Glutamatergic neuron (in vitro differentiated cells): ENCODE measurements at regions not wholly inside any gene's neighbourhood (a gene's known extent, or its start where the extent isn't known, plus 50 kb on each side); places are given as distances from the start of the nearest gene placed in this dataset.

Experiments used
- DNase-seq: peaks from one replicate; pipeline ENCODE4 v3.0.0; 2022
- H3K27ac Mint-ChIP-seq: one replicate; pipeline ENCODE4 v1.8.0; 2020; ENCODE audit warnings: mild to moderate bottlenecking, mixed read lengths, inconsistent platforms; ENCODE audit not compliant: unreplicated experiment
- H3K27me3 Mint-ChIP-seq: one replicate; pipeline ENCODE4 v1.8.0; 2020; ENCODE audit warnings: mild to moderate bottlenecking, moderate library complexity, mixed read lengths, inconsistent platforms; ENCODE audit not compliant: unreplicated experiment
- H3K36me3 Mint-ChIP-seq: one replicate; pipeline ENCODE4 v1.8.0; 2020; ENCODE audit warnings: mild to moderate bottlenecking, mixed read lengths, inconsistent platforms; ENCODE audit not compliant: unreplicated experiment
- H3K4me1 Mint-ChIP-seq: one replicate; pipeline ENCODE4 v1.8.0; 2020; ENCODE audit warnings: mild to moderate bottlenecking, low read depth, mixed read lengths, inconsistent platforms; ENCODE audit not compliant: unreplicated experiment
- H3K4me3 Mint-ChIP-seq: one replicate; pipeline ENCODE4 v1.8.0; 2020; ENCODE audit warnings: mild to moderate bottlenecking, mixed read lengths, inconsistent platforms; ENCODE audit not compliant: unreplicated experiment
- H3K9me3 Mint-ChIP-seq: one replicate; pipeline ENCODE4 v1.8.0; 2020; ENCODE audit warnings: mild to moderate bottlenecking, moderate library complexity, mixed read lengths, inconsistent platforms; ENCODE audit not compliant: unreplicated experiment
- CTCF ChIP-seq: fragments of 200-600 bp; sonication (generic); IDR thresholded peaks from one replicate; pipeline ENCODE4 v1.5.0; 2021; ENCODE audit not compliant: partially characterized antibody, unreplicated experiment

GRCh38 chr21:31491617-31492016 is 147.6 kb upstream of the TIAM1 start:
- DNase-seq: no peak
- Mint-ChIP-seq H3K4me1 (peaks cover 10% of the 10 kb centered on the region), H3K36me3 (no peaks in the 10 kb centered on the region), H3K4me3 (no peak overlapping the region), H3K27me3 (peaks cover 4% of the 10 kb centered on the region), H3K9me3 (peaks cover 3% of the 10 kb centered on the region), H3K27ac (no peak overlapping the region)
- TF ChIP-seq CTCF: no peak

GRCh38 chr21:31490443-31490842 is 146.4 kb upstream of the TIAM1 start:
- no peak overlapping the region for H3K27ac Mint-ChIP-seq
- peaks cover 6% of the 10 kb centered on the region for H3K36me3 Mint-ChIP-seq
- H3K4me3 Mint-ChIP-seq: no peak overlapping the region

GRCh38 chr21:31489726-31490125 is 145.7 kb upstream of the TIAM1 start:
- no peak for DNase-seq
- Mint-ChIP-seq H3K36me3 (peaks cover 6% of the 10 kb centered on the region), H3K4me1 (peaks cover 10% of the 10 kb centered on the region), H3K9me3 (peaks cover 3% of the 10 kb centered on the region), H3K27me3 (peaks cover 2% of the 10 kb centered on the region), H3K4me3 (no peak overlapping the region), H3K27ac (no peak overlapping the region)
- TF ChIP-seq CTCF: no peak

More at GRCh38 chr21:31490443-31490842, 146.4 kb upstream of the TIAM1 start:
- Mint-ChIP-seq H3K9me3 (peaks cover 3% of the 10 kb centered on the region), H3K4me1 (peaks cover 10% of the 10 kb centered on the region), H3K27me3 (peaks cover 4% of the 10 kb centered on the region)
- DNase-seq: no peak
- no peak for TF ChIP-seq CTCF

- no peak for TF ChIP-seq CTCF
- peaks cover 6% of the 10 kb centered on the region for H3K36me3 Mint-ChIP-seq
- peaks cover 1% of the 10 kb centered on the region for H3K27me3 Mint-ChIP-seq
- no peak for DNase-seq
- peaks cover 3% of the 10 kb centered on the region for H3K9me3 Mint-ChIP-seq
- no peak overlapping the region for H3K4me3 Mint-ChIP-seq
- peaks cover 8% of the 10 kb centered on the region for H3K4me1 Mint-ChIP-seq
- no peak overlapping the region for H3K27ac Mint-ChIP-seq
Observed at GRCh38 chr21:31489014-31489413, 145.0 kb upstream of the TIAM1 start.

GRCh38 chr21:31484219-31484618 is 140.2 kb upstream of the TIAM1 start:
- DNase-seq: no peak
- Mint-ChIP-seq H3K4me3 (no peak overlapping the region), H3K36me3 (peaks cover 6% of the 10 kb centered on the region), H3K27ac (no peak overlapping the region), H3K9me3 (no peaks in the 10 kb centered on the region), H3K27me3 (no peaks in the 10 kb centered on the region), H3K4me1 (no peaks in the 10 kb centered on the region)
- TF ChIP-seq CTCF: no peak
